NCI-H187 treated with DMSO at 0.1 percent for 48 hours (cell line): ENCODE measurements at regions not wholly inside any gene's neighbourhood (a gene's known extent, or its start where the extent isn't known, plus 50 kb on each side); places are given as distances from the start of the nearest gene placed in this dataset.
"Not testable (repeated sequence)": the region's sequence is repeated elsewhere in the genome, so short reads cannot be mapped to it uniquely, and the experiment has no call there.

Experiments used
- DNase-seq: peaks from one replicate; lab custom pipeline; 2025; lab: John Stamatoyannopoulos, UW

DNA sequence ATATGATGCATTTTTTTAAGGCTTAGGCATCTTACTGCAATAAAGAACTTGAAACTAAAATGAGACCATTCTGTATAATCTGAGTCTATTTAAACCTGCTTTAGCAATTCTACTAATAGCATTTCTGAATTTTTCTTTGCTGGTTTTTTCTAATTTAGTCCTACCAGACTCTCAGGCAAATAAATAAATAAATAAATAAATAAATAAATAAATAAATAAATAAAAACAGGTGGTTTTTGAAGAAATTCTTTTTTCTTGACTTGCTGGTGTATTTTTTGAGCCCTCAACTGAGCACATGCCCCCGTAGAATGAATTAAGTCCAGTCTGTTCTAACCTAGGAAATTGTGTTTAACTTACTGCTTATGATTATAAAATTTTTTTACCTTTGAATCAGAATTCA lies 134.7 kb upstream of the FOXP2 start:
- no peak for DNase-seq

DNA sequence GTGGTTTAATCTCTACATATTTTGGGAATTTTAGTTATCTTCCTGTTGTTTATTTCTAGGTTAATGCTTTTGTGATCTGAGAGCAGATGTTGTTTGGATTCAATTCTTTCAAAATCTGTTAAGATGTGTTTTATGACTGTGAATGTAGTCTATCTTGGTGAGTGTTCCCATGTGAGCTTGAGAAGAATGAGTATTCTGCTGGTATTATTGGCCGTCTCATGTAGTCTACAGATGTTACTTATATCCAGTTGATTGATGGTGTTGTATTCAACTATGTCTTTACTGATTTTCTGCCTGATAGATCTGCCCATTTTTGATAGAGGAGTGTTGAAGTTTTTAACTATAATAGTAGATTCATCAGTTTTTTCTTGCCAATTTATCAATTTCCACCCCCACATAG lies 141.4 kb upstream of the FOXP2 start:
- no peak for DNase-seq

DNA sequence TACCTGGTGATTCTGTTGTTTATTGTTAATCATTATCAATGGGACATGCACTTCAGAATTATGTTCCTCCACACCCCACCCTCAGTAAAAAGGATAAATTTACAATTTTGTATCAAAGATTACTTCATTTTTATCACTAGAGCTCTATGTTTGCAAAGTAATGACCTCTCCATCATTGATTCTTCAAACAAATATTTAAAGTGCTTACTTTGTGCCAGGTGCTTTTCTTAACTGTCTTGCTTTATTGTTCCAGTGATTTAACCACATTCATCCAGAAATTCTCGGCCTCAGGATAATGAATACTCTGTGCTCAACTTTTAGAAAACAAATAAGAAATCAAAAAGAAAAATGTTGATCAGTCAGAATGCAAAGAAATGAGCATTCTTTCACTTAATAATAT lies 144.9 kb upstream of the FOXP2 start:
- DNase-seq: no peak

DNA sequence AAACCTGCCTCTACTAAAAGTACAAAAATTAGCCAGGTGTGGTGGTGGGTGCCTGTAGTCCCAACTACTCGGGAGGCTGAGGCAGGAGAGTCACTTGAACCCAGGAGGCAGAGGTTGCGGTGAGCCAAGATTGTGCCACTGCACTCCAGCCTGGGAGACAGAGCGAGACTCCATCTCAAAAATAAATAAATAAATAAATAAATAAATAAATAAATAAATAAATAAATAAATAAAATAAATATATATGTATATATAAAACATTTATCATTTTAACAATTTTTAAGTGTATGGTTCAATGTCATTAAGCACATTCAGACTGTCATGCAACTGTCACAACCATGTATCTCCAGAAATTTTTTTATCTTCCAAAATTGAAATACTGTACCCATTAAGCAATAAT lies 147.1 kb upstream of the FOXP2 start:
- not testable (repeated sequence) for DNase-seq

DNA sequence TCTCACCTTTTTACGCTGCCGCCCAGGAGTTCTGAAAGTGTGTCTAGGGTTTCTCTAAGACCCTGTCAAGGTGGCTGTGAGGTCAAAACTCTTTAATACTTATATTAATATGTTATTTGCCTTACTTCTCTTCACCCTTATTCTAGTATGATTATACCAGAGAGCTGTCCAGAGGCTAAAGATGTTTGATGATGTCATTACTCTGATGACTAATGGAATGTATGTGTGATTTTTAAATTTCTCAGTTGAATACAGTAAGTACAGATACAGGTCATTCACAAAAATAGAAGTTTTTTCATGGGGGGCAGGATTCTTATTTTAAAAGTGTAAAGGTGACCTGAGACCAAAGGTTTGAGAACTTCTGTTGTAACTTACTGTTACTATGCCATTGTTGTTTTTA lies 150.6 kb upstream of the FOXP2 start:
- no peak for DNase-seq

DNA sequence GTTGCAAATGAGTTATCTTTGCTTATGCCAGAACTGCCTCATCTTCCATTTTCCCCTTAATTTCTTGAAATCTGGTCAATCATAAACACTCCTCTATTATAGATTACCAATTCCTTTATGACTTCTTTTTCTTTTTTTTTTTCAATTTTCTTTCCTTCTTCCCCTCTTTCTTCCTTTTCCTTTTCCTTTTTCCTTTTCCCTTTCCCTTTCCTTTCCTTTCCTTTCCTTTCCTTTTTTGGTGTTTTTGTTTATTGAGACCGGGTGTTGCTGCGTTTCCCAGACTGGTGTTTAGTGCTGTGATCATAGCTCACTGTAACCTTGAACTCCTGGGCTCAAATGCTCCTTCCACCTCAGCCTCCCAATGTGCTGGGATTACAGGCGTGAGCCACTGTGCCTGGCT lies 151.4 kb upstream of the FOXP2 start:
- DNase-seq: no peak

DNA sequence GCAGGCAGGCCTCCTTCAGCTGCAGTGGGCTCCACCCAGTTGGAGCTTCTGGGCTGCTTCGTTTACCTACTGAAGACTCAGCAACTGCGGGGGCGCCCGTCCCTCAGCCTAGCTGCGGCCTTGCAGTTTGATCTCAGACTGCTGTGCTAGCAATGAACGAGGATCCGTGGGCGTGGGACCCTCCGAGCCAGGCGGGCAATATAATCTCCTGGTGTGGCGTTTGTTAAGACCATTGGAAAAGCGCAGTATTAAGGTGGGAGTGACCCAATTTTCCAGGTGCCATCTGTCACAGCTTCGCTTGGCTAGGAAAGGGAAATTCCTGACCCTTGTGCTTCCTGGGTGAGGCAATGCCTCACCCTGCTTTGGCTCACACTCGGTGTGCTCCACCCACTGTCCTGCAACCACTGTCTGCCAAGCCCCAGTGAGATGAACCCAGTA lies 159.2 kb upstream of the FOXP2 start:
- no peak for DNase-seq

DNA sequence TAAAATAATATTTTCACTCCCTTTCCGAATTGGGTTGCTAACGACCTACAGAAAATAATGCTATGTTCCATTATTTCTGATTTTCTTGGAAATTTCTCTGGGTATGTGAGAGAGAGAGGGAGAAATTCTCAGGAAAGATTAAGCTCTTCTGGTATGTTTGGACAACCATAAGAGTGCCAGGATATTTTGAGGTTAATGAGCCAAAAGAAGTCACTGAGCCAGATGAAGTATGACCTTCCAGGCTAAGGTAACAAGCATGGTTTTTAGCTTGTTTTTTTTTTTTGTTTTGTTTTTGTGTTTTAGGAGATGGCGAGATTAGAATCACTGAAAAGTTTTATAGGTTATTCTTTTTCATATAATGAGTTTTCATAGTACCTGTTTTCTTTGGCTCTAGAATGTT lies 171.0 kb upstream of the FOXP2 start:
- no peak for DNase-seq

DNA sequence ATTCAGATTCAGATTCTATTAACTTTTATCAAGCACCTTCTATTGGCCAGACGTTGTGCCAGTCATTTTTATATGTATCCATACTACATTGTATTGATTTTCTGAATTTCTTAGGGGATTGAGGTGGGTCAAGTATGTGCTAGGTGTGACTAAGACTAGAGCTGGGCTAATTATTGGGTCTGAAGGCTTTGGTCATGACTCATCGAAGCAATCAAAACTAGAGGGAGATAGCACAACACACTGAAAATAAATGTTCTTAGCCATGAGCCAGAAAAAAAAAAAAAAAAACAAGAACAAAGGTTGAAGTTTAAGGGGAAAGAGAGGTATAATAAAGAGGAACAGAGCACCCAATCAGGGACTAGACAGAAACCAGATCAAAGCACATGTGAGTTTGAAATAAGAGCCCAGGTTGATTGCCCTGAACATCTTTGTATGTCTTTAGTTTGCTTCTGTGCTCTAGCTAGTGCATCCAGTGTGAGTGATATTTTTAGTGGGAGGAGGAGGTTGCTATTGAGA lies 171.6 kb upstream of the FOXP2 start:
- DNase-seq: no peak

DNA sequence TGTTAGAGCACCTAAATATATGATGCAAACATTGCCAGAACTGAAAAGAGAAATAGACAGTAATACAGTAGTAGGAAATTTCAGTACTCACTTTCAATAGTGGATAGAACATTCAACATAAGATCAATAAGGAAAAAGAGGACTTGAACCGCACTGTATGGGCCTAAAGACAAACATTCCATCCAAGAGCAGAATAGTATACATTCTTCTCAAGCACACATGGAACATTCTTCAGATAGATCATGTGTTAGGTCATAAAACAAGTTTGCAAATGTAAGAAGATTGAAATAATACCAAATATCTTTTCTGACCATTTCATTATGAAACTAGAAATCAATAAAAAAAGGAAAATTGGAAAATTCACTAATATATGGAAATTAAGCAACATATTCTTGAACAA lies 185.4 kb upstream of the FOXP2 start:
- no peak for DNase-seq

DNA sequence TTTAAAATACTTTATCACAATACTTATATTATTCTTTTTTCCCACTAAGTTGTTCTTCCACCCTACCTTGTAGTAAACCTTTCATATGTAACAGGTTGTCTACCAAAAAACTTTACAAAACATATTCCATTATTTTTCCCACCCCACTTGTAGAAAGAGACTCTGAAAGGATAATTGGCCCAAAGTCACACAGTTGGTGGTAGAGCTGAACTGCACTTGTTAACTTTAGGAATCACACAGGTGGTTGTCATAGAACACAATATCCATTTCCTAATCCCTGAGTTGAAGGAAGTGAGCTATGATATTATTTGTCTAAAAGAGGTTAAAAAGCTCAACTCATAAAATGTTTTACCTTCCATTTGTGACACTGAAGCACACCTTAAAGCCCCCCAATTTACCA lies 188.8 kb upstream of the FOXP2 start:
- no peak for DNase-seq

DNA sequence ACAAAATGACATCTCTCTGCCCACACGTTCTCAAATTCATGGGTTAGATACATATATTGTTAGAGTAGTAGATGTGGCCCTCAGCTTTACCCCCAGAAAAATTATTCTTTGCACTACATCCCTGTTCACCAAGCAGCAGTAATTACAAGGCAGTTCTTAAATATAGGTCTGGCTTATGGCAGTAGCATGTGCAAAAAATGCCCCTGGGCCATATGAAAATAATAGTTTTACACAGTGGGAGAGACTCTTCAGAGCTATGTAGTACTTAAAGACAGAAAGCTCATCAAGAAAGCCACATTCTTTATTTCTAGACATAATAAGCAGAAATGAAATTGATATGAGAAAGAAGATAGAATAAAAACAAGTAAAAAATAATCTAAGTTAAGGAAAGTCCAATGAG lies 196.3 kb upstream of the FOXP2 start:
- no peak for DNase-seq

DNA sequence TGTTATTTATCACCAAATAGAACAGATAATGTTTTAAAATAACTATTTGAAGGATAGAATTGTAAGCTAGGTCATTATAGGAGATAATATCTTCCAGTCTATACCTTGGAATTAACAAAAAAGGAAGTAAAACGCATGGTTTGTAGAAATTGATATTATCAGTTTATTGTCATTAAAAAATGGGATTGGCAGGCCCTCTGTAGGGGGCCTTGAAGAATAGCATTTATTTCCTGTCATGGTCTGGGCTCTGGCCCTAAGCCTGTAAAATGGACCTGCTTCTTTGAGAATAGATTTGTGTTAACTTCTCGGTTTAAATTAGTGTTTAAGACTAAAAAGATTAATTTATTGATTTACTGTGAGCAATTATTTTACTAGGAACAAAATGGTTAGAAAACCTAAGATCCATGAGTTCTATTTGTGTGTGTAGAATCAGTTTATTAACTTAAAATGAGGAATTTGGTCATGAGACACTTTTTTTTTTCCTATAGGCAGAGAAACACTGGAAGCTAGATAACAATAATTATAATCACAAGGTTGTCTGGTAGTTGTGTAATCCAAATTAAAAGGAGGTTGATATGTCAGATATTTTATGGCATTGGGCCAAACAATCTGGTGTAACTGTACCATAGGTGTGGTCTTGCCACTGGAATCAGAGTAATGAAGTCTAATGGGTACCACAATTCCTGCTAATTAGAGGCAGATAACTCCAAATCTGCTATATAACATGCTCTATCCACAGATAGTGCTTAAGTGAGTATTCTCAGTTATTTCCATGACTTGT lies 197.4 kb upstream of the FOXP2 start:
- DNase-seq: no peak

DNA sequence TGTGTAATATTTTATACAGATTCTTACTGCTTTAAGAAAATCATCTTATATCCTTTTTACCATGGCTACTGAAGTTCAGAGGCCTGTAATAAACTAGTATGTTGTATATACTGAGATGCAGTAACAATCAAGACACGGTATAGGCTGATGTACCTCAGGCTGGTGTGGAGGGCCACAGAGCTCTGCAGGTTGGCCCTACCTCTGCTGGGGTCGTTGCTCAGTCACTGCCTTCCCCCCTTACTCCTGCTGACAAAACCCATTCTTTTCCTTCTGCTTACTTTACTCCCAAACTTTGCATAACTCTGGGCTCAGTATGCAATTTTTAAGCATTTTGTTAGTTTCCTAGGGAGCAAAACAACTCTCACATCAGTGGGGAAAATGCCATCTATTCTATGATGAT lies 200.1 kb upstream of the FOXP2 start:
- no peak for DNase-seq

DNA sequence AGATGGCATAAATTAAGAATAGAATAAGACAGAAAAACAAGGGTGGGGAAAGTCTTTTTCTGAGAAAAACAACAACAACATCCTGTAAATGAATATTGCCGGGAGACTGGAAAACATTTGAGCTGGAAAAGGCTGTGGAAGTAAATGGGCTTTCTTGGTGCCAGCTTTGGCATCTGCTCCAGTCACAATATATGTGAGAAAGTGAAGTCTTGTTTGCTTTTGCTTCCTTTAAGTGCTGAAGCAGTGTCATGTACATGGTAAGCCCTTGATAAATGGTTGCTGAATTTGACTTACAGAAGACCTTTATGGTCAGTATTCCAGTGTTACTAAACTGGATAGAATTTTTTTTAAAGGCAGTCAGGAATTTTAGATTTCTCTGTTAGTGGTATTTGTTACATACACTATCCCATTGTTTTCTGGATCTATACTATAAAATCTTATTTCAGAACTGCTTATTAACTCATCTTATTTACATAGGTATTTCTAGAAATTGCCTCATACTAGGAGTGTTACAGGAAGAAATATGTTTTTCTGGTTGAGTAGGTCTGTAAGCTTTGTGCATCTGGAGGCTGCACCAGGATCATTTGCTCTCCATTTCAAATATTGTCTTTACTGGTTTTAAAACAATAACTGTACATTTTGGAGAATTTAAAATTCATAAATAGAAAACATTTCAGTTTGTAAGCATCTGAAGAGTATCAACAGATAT lies 201.7 kb upstream of the FOXP2 start:
- no peak for DNase-seq

DNA sequence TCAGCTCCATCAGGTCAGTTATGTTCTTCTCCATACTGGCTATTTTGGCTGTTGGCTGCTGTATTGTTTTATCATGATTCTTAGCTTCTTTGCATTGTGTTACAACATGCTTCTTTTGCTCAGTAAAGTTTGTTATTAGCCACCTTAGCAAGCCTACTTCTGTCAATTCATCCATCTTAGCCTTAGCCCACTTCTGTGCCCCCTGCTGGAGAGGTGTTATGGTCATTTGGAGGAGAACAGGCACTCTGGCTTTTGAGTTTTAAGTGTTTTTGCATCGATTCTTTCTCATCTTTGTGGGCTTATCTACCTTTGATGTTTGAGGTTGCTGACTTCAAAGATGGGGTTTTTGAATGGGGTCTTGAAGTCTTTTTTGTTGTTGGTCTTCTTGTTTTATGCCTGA lies 204.6 kb upstream of the FOXP2 start:
- no peak for DNase-seq

DNA sequence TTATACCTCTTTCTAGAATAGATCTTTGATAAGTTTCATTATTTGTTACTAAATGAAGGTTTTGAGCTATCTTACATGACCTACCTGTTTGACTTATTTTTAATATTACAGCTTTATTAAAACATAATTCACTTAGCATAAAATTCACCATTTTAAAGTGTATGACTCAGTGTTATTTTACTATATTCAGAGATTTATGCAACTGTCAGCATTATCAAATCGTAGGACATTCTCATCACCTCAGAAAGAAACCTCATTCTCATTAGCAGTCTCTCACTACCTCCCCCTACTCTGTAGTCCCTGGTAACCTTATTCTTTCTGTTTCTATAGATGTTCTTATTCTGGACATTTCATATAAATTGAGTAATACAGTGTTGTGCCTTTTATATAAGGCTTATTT lies 207.9 kb upstream of the FOXP2 start:
- no peak for DNase-seq

DNA sequence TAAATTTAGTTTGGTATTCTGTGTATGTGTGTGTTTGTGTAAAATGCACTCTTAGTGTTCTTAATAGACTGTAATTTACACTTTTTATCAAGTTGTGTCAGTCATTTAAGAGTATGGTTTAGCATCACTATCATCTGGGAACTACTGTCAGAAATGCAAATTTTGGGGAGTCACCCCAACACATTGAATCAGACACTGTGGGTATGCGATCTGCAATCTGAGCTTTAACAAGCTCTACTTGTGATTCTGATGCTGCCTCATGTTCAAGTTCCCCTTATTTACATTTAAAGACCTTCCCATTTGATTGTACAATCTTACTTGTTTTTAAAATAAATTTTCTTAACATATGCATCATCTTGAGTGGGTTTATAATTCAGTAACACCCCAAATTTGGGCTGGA lies 218.1 kb upstream of the FOXP2 start:
- no peak for DNase-seq

DNA sequence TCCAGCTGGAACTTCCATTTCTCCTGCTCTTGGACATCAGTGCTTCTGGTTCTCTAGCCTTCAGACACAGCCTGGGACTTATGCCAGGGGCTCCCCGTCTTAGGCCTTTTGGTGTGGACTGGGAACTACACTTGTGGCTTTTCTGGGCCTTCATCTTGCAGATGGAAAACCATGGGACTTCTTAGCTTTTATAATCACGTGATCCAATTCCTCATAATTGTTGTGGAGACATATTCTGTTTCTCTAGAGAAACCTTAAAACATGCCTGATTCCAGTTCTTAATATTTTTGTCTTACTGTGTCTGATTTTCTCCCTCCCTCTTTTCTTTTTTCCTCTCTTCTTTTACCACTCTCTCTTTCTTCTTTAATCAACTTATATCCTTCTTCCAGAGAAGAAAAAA lies 224.2 kb upstream of the FOXP2 start:
- no peak for DNase-seq

DNA sequence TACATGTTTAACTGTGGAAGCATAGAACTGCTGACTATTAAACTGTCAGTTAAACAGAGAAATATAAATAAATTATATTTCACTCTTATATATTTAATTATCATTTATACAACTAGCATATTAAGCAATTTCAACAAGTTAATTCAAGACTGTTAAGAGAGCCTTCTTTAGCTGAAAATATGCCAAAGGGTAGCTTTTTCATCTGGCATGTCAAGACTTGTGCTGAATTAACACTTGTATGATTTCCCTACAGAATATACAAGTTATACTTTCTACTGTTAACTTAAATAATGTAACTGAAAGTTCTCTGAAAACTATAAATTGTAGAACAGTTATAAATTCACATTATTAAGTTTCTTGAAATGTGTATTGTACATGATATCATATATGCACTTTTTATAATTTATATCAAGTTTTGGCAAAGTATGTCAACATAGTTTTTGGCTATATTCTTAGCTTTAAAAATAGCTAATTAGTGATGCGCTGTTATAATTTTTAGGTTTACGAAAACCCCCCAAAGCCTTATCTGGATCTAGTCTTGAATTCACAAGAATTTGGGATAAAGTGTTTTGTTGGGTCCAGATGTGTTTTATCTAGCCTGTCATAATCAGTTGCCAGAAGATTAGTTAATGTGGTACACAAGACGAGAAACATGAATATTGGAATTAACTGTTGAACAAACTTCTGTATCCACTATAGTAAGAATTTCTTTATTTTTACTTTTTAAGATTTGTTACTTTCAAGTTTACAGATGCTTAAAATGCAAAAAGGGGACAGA lies 231.1 kb upstream of the FOXP2 start:
- DNase-seq: no peak

DNA sequence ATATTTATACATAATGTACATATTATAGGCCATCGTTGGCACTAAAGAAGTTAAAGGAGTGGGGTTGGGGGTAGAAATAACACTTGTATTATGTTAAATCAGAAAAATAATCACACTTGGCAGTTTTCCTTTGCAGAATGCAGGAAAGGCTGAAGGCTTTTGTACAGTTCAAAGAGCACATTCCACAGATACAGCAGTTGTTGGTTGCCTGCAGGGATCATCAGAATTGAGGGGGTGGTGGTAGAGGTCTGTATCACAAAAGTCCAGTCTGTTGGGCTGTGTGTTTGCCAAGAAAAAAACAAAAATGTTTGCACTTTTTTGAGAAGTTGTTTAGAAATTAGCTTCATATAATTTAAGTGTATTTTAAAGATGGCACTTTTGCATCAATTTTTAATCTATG lies 231.8 kb upstream of the FOXP2 start:
- no peak for DNase-seq

DNA sequence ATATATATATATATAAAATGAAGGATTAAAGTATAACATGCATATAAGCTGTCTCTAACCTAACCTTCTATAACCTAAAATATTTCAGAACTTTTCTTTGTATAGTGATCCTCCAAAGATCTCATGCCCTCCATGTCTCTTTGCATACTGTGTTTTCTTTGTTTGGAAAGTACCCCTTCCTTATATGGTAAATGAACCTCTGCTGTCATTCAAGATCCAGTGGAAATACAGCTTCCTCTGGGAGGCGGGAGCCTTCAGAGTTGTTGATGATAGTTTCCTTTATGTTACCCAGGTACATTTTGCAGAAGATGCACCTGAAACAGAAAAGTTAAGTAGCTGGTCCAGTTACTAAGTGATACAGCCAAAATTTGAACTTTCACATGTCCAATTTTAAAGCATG lies 233.3 kb upstream of the FOXP2 start:
- DNase-seq: no peak
